HepG2 (cell line): ENCODE measurements at regions not wholly inside any gene's neighbourhood (a gene's known extent, or its start where the extent isn't known, plus 50 kb on each side); places are given as distances from the start of the nearest gene placed in this dataset.
"Not testable (repeated sequence)": the region's sequence is repeated elsewhere in the genome, so short reads cannot be mapped to it uniquely, and the experiment has no call there.

ENCODE experiments used
- BRCA1 ChIP-seq: sonication (generic); formaldehyde crosslinking; IDR thresholded peaks from 2 replicates; pipeline ENCODE4 v1.4.0; 2020; ENCODE audit warnings: missing genetic modification reagents
- EP300 ChIP-seq, 3 experiments: sonication (generic) in 1 of 3; formaldehyde crosslinking in 1 of 3; IDR thresholded peaks; 2 replicates each; pipeline versions ENCODE4 v1.5.1 to v1.6.1; 2011 to 2020; ENCODE audit warnings: low read depth in 2 of 3, low read length in 2 of 3, borderline replicate concordance in 1 of 3, improper control_type of control experiment in 1 of 3, mild to moderate bottlenecking in 1 of 3, missing genetic modification reagents in 1 of 3, moderate library complexity in 1 of 3
- PCBP1 ChIP-seq: fragments of 200-400 bp; formaldehyde crosslinking; IDR thresholded peaks from 2 replicates; pipeline ENCODE4 v1.6.1; 2017; ENCODE audit warnings: mild to moderate bottlenecking, low read depth, low read length, borderline replicate concordance
- SMC3 ChIP-seq: IDR thresholded peaks from 2 replicates; pipeline ENCODE4 v1.6.1; 2011; ENCODE audit warnings: low read length, improper control_type of control experiment
- ZNF124 ChIP-seq: sonication (generic); formaldehyde crosslinking; IDR thresholded peaks from 2 replicates; pipeline ENCODE4 v1.4.0; 2020; ENCODE audit warnings: missing genetic modification reagents
- ZNF382 ChIP-seq: sonication (generic); formaldehyde crosslinking; IDR thresholded peaks from 2 replicates; pipeline ENCODE4 v1.5.0; 2020; ENCODE audit warnings: missing genetic modification reagents, mild to moderate bottlenecking, borderline replicate concordance

GRCh38 chrY:7713738-7714137, 802.2 kb upstream of the AMELY start:
- not testable (repeated sequence) for TF ChIP-seq ZNF124 (CRISPR knock-in tag); EP300 (IDR thresholded peaks at IDR 0.05; ENCODE audit: low read depth in 2 of 2, low read length in 2 of 2); EP300 (CRISPR knock-in tag; IDR thresholded peaks at IDR 0.05; ENCODE audit: borderline replicate concordance); SMC3; ZNF382 (CRISPR knock-in tag); PCBP1; BRCA1 (CRISPR knock-in tag)
